K562 (cell line): ENCODE measurements at regions not wholly inside any gene's neighbourhood (a gene's known extent, or its start where the extent isn't known, plus 50 kb on each side); places are given as distances from the start of the nearest gene placed in this dataset.
"Not testable (repeated sequence)": the region's sequence is repeated elsewhere in the genome, so short reads cannot be mapped to it uniquely, and the experiment has no call there.

Experiments used
- GATAD2A ChIP-seq: fragments of 450-650 bp; IDR thresholded peaks from 2 replicates; pipeline ENCODE4 v1.6.1; 2017
- MAFK ChIP-seq: IDR thresholded peaks from 2 replicates; pipeline ENCODE4 v1.6.1; 2011; ENCODE audit warnings: low read length, improper control_type of control experiment
- RFX5 ChIP-seq: IDR thresholded peaks from 2 replicates; pipeline ENCODE4 v1.6.1; 2011; ENCODE audit warnings: low read depth, mild to moderate bottlenecking, improper control_type of control experiment, low read length
- SP1 ChIP-seq: sonication (generic); formaldehyde crosslinking; IDR thresholded peaks from 2 replicates; pipeline ENCODE4 v1.8.1; 2022; ENCODE audit warnings: mild to moderate bottlenecking, missing genetic modification reagents
- TF ChIP-seq, protein P1 (sequence below): IDR thresholded peaks from 3 replicates; pipeline ENCODE4 v1.6.1; 2011; ENCODE audit warnings: borderline replicate concordance, mild to moderate bottlenecking; ENCODE audit not compliant: insufficient read length, insufficient read depth

DNA sequence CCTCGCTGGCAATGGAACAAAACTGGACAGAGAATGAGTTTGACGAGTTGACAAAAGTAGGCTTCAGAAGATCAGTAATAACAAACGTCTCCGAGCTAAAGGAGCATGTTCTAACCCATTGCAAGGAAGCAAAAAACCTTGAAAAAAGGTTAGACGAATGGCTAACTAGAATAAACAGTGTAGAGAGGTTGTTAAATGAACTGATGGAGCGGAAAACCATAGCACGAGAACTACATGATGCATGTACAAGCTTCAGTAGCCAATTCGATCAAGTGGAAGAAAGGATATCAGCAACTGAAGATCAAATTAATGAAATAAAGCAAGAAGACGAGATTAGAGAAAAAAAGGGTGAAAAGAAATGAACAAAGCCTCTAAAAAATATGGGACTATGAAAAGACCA is 424.0 kb upstream of the DDI1 start:
- not testable (repeated sequence) for TF ChIP-seq SP1 (CRISPR knock-in tag); RFX5; MAFK; GATAD2A
- TF ChIP-seq, protein P1, sequence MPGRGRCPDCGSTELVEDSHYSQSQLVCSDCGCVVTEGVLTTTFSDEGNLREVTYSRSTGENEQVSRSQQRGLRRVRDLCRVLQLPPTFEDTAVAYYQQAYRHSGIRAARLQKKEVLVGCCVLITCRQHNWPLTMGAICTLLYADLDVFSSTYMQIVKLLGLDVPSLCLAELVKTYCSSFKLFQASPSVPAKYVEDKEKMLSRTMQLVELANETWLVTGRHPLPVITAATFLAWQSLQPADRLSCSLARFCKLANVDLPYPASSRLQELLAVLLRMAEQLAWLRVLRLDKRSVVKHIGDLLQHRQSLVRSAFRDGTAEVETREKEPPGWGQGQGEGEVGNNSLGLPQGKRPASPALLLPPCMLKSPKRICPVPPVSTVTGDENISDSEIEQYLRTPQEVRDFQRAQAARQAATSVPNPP = not testable (repeated sequence)
